Upper lobe of right lung (tissue), 1 donor: ENCODE measurements at regions not wholly inside any gene's neighbourhood (a gene's known extent, or its start where the extent isn't known, plus 50 kb on each side); places are given as distances from the start of the nearest gene placed in this dataset.

Source experiments
- ATAC-seq: fragments of 200-7000 bp; cut with Tn5 transposase; one replicate; pipeline ENCODE4 v1.9.1; 2020; ENCODE audit warnings: mild to moderate bottlenecking, moderate library complexity
- DNase-seq: peaks from one replicate; pipeline ENCODE4 v3.0.0-alpha.2; 2020
- H3K27ac ChIP-seq: fragments of 200-600 bp; one replicate; pipeline ENCODE4 v1.8.0; 2022
- H3K27me3 ChIP-seq: fragments of 200-600 bp; one replicate; pipeline ENCODE4 v1.8.0; 2022; ENCODE audit warnings: mild to moderate bottlenecking
- H3K36me3 ChIP-seq: fragments of 200-600 bp; one replicate; pipeline ENCODE4 v1.8.0; 2022
- H3K4me1 ChIP-seq: fragments of 200-600 bp; one replicate; pipeline ENCODE4 v1.8.0; 2022
- H3K4me3 ChIP-seq: fragments of 200-600 bp; one replicate; pipeline ENCODE4 v1.8.0; 2022; ENCODE audit warnings: mild to moderate bottlenecking
- H3K9me3 ChIP-seq: fragments of 200-600 bp; one replicate; pipeline ENCODE4 v1.8.0; 2022
- CTCF ChIP-seq: fragments of 200-600 bp; IDR thresholded peaks from one replicate; pipeline ENCODE4 v1.8.0; 2022; ENCODE audit warnings: antibody characterized with exemption
- intact Hi-C: fragments of 100-400 bp; cut with DNase I; formaldehyde crosslinking; loops from one replicate; pipeline ENCODE4 v1.11.0; 2022
- donor health status: DM: no; HTN: yes; CAD: no; lungs with severe emphysema.

GRCh38 chr1:94602316-94602715 is 60.8 kb upstream of the F3 start:
- no peak for TF ChIP-seq CTCF
- H3K27ac ChIP-seq, result no peak overlapping the region
- peaks cover 11% of the 10 kb centered on the region for H3K4me1 ChIP-seq
- no peaks in the 10 kb centered on the region for H3K27me3 ChIP-seq
- peak overlapping the region; percentile 4 for H3K4me3 ChIP-seq
- H3K36me3 ChIP-seq, result no peaks in the 10 kb centered on the region
- DNase-seq (peak; percentile 75), ATAC-seq (peak; percentile 85)
- H3K9me3 ChIP-seq, result no peaks in the 10 kb centered on the region
- intact Hi-C loops, result no loop called here

GRCh38 chr1:94600556-94600955 is 59.0 kb upstream of the F3 start:
- no peak for ATAC-seq
- intact Hi-C loops, result no loop called here
- no peak for TF ChIP-seq CTCF

GRCh38 chr1:94599095-94599813 is 57.7 kb upstream of the F3 start:
- peak; percentile 71 for DNase-seq
- Histone ChIP-seq H3K36me3 (no peaks in the 10 kb centered on the region), H3K4me3 (no peak overlapping the region), H3K9me3 (no peaks in the 10 kb centered on the region), H3K27ac (no peak overlapping the region), H3K27me3 (no peaks in the 10 kb centered on the region), H3K4me1 (peaks cover 11% of the 10 kb centered on the region)
- intact Hi-C loops, result no loop called here
- peak; percentile 83 for ATAC-seq
- TF ChIP-seq CTCF, result peak; percentile 52

More at GRCh38 chr1:94600556-94600955, 59.0 kb upstream of the F3 start:
- Histone ChIP-seq H3K9me3 (no peaks in the 10 kb centered on the region), H3K27me3 (no peaks in the 10 kb centered on the region), H3K36me3 (no peaks in the 10 kb centered on the region), H3K4me3 (no peak overlapping the region), H3K27ac (no peak overlapping the region), H3K4me1 (peaks cover 11% of the 10 kb centered on the region)
- no peak for DNase-seq

GRCh38 chr1:94597701-94598100 is 56.1 kb upstream of the F3 start:
- TF ChIP-seq CTCF, result no peak
- intact Hi-C loops, result no loop called here
- H3K27ac ChIP-seq, result no peak overlapping the region
- no peaks in the 10 kb centered on the region for H3K36me3 ChIP-seq
- no peak for DNase-seq
- H3K9me3 ChIP-seq, result no peaks in the 10 kb centered on the region
- H3K27me3 ChIP-seq, result no peaks in the 10 kb centered on the region
- ATAC-seq, result no peak
- H3K4me3 ChIP-seq, result no peak overlapping the region
- peaks cover 9% of the 10 kb centered on the region for H3K4me1 ChIP-seq

GRCh38 chr1:94596260-94596659 is 54.7 kb upstream of the F3 start:
- no peaks in the 10 kb centered on the region for H3K36me3 ChIP-seq
- DNase-seq, result no peak
- H3K27ac ChIP-seq, result no peak overlapping the region
- H3K27me3 ChIP-seq, result no peaks in the 10 kb centered on the region
- intact Hi-C loops, result no loop called here
- TF ChIP-seq CTCF, result no peak
- no peaks in the 10 kb centered on the region for H3K4me1 ChIP-seq
- ATAC-seq, result no peak
- H3K9me3 ChIP-seq, result no peaks in the 10 kb centered on the region
- H3K4me3 ChIP-seq, result no peak overlapping the region

GRCh38 chr1:94595658-94596057 is 54.1 kb upstream of the F3 start:
- no peaks in the 10 kb centered on the region for H3K27me3 ChIP-seq
- DNase-seq (no peak), ATAC-seq (no peak)
- no peak overlapping the region for H3K4me3 ChIP-seq
- H3K27ac ChIP-seq, result no peak overlapping the region
- no peaks in the 10 kb centered on the region for H3K36me3 ChIP-seq
- no peaks in the 10 kb centered on the region for H3K4me1 ChIP-seq
- TF ChIP-seq CTCF, result no peak
- intact Hi-C loops, result no loop called here
- H3K9me3 ChIP-seq, result no peaks in the 10 kb centered on the region
